Mesenchymal stem cell (in vitro differentiated cells and primary cell): ENCODE measurements at regions not wholly inside any gene's neighbourhood (a gene's known extent, or its start where the extent isn't known, plus 50 kb on each side); places are given as distances from the start of the nearest gene placed in this dataset.

Source experiments
- DNase-seq: peaks from one replicate; pipeline ENCODE4 v3.0.0-alpha.2; 2013
- H2AFZ ChIP-seq: one replicate; pipeline ENCODE4 v1.6.1; 2013; ENCODE audit warnings: low read depth, mild to moderate bottlenecking, control low read depth, inconsistent platforms, low read length, moderate library complexity
- H2AK5ac ChIP-seq: 2 replicates; pipeline ENCODE4 v1.6.1; 2013; ENCODE audit warnings: low read length, moderate library complexity, mild to moderate bottlenecking, inconsistent platforms; ENCODE audit not compliant: severe bottlenecking
- H2BK120ac ChIP-seq: one replicate; pipeline ENCODE4 v1.6.1; 2013; ENCODE audit warnings: low read depth, mild to moderate bottlenecking, inconsistent platforms, low read length, moderate library complexity
- H2BK12ac ChIP-seq, 2 experiments: one replicate each; pipeline ENCODE4 v1.6.1; 2013; ENCODE audit warnings: inconsistent platforms in 2 of 2, low read length in 2 of 2, mild to moderate bottlenecking in 2 of 2, moderate library complexity in 2 of 2, control low read depth in 1 of 2
- H2BK15ac ChIP-seq: one replicate; pipeline ENCODE4 v1.6.1; 2013; ENCODE audit warnings: mild to moderate bottlenecking, low read depth, inconsistent platforms; ENCODE audit not compliant: poor library complexity, severe bottlenecking
- H2BK5ac ChIP-seq: 2 replicates; pipeline ENCODE4 v1.6.1; 2013; ENCODE audit warnings: low read depth, mild to moderate bottlenecking, low read length, control low read depth, inconsistent platforms; ENCODE audit not compliant: poor library complexity, severe bottlenecking
- H3K14ac ChIP-seq, 2 experiments: one replicate each; pipeline ENCODE4 v1.6.1; 2013; ENCODE audit warnings: inconsistent platforms in 2 of 2, low read length in 2 of 2, control low read depth in 1 of 2, mild to moderate bottlenecking in 1 of 2, moderate library complexity in 1 of 2
- H3K18ac ChIP-seq, 2 experiments: one replicate each; pipeline ENCODE4 v1.6.1; 2013; ENCODE audit warnings: inconsistent platforms in 2 of 2, low read length in 2 of 2, control low read depth in 1 of 2, low read depth in 1 of 2, mild to moderate bottlenecking in 1 of 2
- H3K23ac ChIP-seq, 2 experiments: one replicate each; pipeline ENCODE4 v1.6.1; 2013; ENCODE audit warnings: inconsistent platforms in 2 of 2, low read length in 2 of 2, mild to moderate bottlenecking in 2 of 2, moderate library complexity in 2 of 2, control low read depth in 1 of 2
- H3K27ac ChIP-seq: 2 replicates; pipeline ENCODE4 v1.5.1; 2013; ENCODE audit warnings: mild to moderate bottlenecking, moderate library complexity, low read length, control low read depth, inconsistent platforms; ENCODE audit not compliant: poor library complexity, severe bottlenecking
- H3K27me3 ChIP-seq, 2 experiments: 2 replicates each; pipeline versions ENCODE4 v1.6.1 to v1.7.0; 2013; ENCODE audit warnings: low read length in 2 of 2, mild to moderate bottlenecking in 2 of 2, moderate library complexity in 2 of 2, control low read depth in 1 of 2, inconsistent platforms in 1 of 2; ENCODE audit not compliant: control insufficient read depth in 1 of 2, insufficient read depth in 1 of 2
- H3K36me3 ChIP-seq, 2 experiments: 2 replicates each; pipeline versions ENCODE4 v1.6.1 to v1.7.0; 2013; ENCODE audit warnings: low read length in 2 of 2, control low read depth in 1 of 2, inconsistent platforms in 1 of 2, low read depth in 1 of 2, mild to moderate bottlenecking in 1 of 2; ENCODE audit not compliant: insufficient read depth in 2 of 2, control insufficient read depth in 1 of 2
- H3K4ac ChIP-seq, 2 experiments: one replicate each; pipeline ENCODE4 v1.6.1; 2013; ENCODE audit warnings: inconsistent platforms in 2 of 2, low read length in 2 of 2, mild to moderate bottlenecking in 2 of 2, moderate library complexity in 2 of 2, control low read depth in 1 of 2, low read depth in 1 of 2
- H3K4me1 ChIP-seq: 2 replicates; pipeline ENCODE4 v1.6.1; 2013; ENCODE audit warnings: low read depth, low read length, control low read depth; ENCODE audit not compliant: control insufficient read depth, insufficient read depth
- H3K4me2 ChIP-seq: 2 replicates; pipeline ENCODE4 v1.6.1; 2013; ENCODE audit warnings: low read length, mild to moderate bottlenecking, inconsistent platforms; ENCODE audit not compliant: poor library complexity, severe bottlenecking
- H3K4me3 ChIP-seq, 2 experiments: 2 replicates each; pipeline versions ENCODE4 v1.5.1 to v1.7.0; 2013; ENCODE audit warnings: low read length in 2 of 2, mild to moderate bottlenecking in 2 of 2, control low read depth in 1 of 2, low read depth in 1 of 2; ENCODE audit not compliant: insufficient read depth in 1 of 2
- H3K79me1 ChIP-seq: replicated peaks from 2 replicates; pipeline ENCODE4 v1.6.1; 2013; ENCODE audit warnings: mild to moderate bottlenecking, control low read depth, low read length, inconsistent platforms; ENCODE audit not compliant: poor library complexity, severe bottlenecking
- H3K9ac ChIP-seq: 2 replicates; pipeline ENCODE4 v1.7.0; 2013; ENCODE audit warnings: mild to moderate bottlenecking, low read length, moderate library complexity
- H3K9me3 ChIP-seq: 2 replicates; pipeline ENCODE4 v1.7.0; 2013; ENCODE audit warnings: mild to moderate bottlenecking, low read length; ENCODE audit not compliant: control insufficient read depth
- H4K8ac ChIP-seq: one replicate; pipeline ENCODE4 v1.6.1; 2013; ENCODE audit warnings: inconsistent platforms, mild to moderate bottlenecking, low read length, moderate library complexity
- H4K91ac ChIP-seq: one replicate; pipeline ENCODE4 v1.6.1; 2013; ENCODE audit warnings: mild to moderate bottlenecking, low read length, inconsistent platforms
- WGBS: methylation state at CpG from one replicate; pipeline ENCODE4 v1.1.7; 2013; ENCODE audit warnings: mixed read lengths; 5-methylcytosine and 5-hydroxymethylcytosine counted together

- DNase-seq, result no peak
- no peak overlapping the region for H3K14ac ChIP-seq
- no peak overlapping the region for H4K91ac ChIP-seq
- H3K4me3 ChIP-seq, result no peak overlapping the region
- H2BK5ac ChIP-seq, result no peak overlapping the region
- no peak overlapping the region for H2BK15ac ChIP-seq
- no CpG with 5 or more reads among the region's 1 CpG for WGBS
- no peak overlapping the region for H3K23ac ChIP-seq
- H2BK120ac ChIP-seq, result no peak overlapping the region
- no peak overlapping the region for H2AFZ ChIP-seq
- no peak overlapping the region for H3K27ac ChIP-seq
- no peak overlapping the region for H2BK12ac ChIP-seq
- peaks cover 3% of the 10 kb centered on the region for H3K9me3 ChIP-seq
- no peak overlapping the region for H4K8ac ChIP-seq
- no peak overlapping the region for H2AK5ac ChIP-seq
- no peaks in the 10 kb centered on the region for H3K27me3 ChIP-seq
- no peaks in the 10 kb centered on the region for H3K79me1 ChIP-seq
- no peak overlapping the region for H3K4ac ChIP-seq
- H3K4me2 ChIP-seq, result no peak overlapping the region
- no peaks in the 10 kb centered on the region for H3K36me3 ChIP-seq
- no peaks in the 10 kb centered on the region for H3K4me1 ChIP-seq
- no peak overlapping the region for H3K18ac ChIP-seq
- no peak overlapping the region for H3K9ac ChIP-seq
These were observed 547.9 kb upstream of the GALNTL6 start for GRCh38 chr4:171265190-171265818.

- no peak overlapping the region for H3K27ac ChIP-seq
- H3K4me3 ChIP-seq, result no peak overlapping the region
- H3K9ac ChIP-seq, result no peak overlapping the region
- H3K36me3 ChIP-seq, result no peaks in the 10 kb centered on the region
- WGBS, result 81% methylated on average over 2 of the region's 3 CpGs
- no peak for DNase-seq
- H3K27me3 ChIP-seq, result no peaks in the 10 kb centered on the region
- no peak overlapping the region for H3K14ac ChIP-seq
- no peak overlapping the region for H4K91ac ChIP-seq
- H3K18ac ChIP-seq, result no peak overlapping the region
- H2BK12ac ChIP-seq, result no peak overlapping the region
- H3K79me1 ChIP-seq, result no peaks in the 10 kb centered on the region
- no peak overlapping the region for H3K23ac ChIP-seq
- no peaks in the 10 kb centered on the region for H3K4me1 ChIP-seq
- no peak overlapping the region for H2BK120ac ChIP-seq
- no peak overlapping the region for H2AK5ac ChIP-seq
- no peak overlapping the region for H3K4me2 ChIP-seq
- H3K9me3 ChIP-seq, result peaks cover 13% of the 10 kb centered on the region
- no peak overlapping the region for H2BK5ac ChIP-seq
- no peak overlapping the region for H4K8ac ChIP-seq
- no peak overlapping the region for H2BK15ac ChIP-seq
- no peak overlapping the region for H2AFZ ChIP-seq
- no peak overlapping the region for H3K4ac ChIP-seq
These were observed 557.0 kb upstream of the GALNTL6 start for GRCh38 chr4:171256223-171256622.

GRCh38 chr4:171246948-171247347, 566.3 kb upstream of the GALNTL6 start:
- no peak overlapping the region for H3K27ac ChIP-seq
- H3K23ac ChIP-seq, result no peak overlapping the region
- no peak overlapping the region for H3K4ac ChIP-seq
- H3K27me3 ChIP-seq, result no peaks in the 10 kb centered on the region
- H2BK120ac ChIP-seq, result no peak overlapping the region
- no peak overlapping the region for H2AK5ac ChIP-seq
- H3K18ac ChIP-seq, result no peak overlapping the region
- no peaks in the 10 kb centered on the region for H3K79me1 ChIP-seq
- H3K9me3 ChIP-seq, result peaks cover 7% of the 10 kb centered on the region
- H2BK5ac ChIP-seq, result no peak overlapping the region
- no peaks in the 10 kb centered on the region for H3K36me3 ChIP-seq
- H4K8ac ChIP-seq, result no peak overlapping the region
- DNase-seq, result no peak
- no peak overlapping the region for H3K4me3 ChIP-seq
- H4K91ac ChIP-seq, result no peak overlapping the region
- no peak overlapping the region for H3K9ac ChIP-seq
- no peak overlapping the region for H2AFZ ChIP-seq
- H2BK12ac ChIP-seq, result no peak overlapping the region
- H2BK15ac ChIP-seq, result no peak overlapping the region
- no peak overlapping the region for H3K4me2 ChIP-seq
- H3K14ac ChIP-seq, result no peak overlapping the region
- H3K4me1 ChIP-seq, result no peaks in the 10 kb centered on the region

- Histone ChIP-seq H3K36me3 (no peaks in the 10 kb centered on the region), H3K4me3 (no peak overlapping the region), H2AFZ (no peak overlapping the region), H2BK15ac (no peak overlapping the region), H3K18ac (no peak overlapping the region), H3K27me3 (no peaks in the 10 kb centered on the region), H3K9ac (no peak overlapping the region), H3K79me1 (no peaks in the 10 kb centered on the region), H2BK120ac (no peak overlapping the region), H4K91ac (no peak overlapping the region), H3K4me2 (no peak overlapping the region), H3K4me1 (no peaks in the 10 kb centered on the region), H3K14ac (no peak overlapping the region), H3K4ac (no peak overlapping the region), H3K9me3 (peaks cover 4% of the 10 kb centered on the region), H2BK5ac (no peak overlapping the region), H3K23ac (no peak overlapping the region), H2BK12ac (no peak overlapping the region), H2AK5ac (no peak overlapping the region), H4K8ac (no peak overlapping the region), H3K27ac (no peak overlapping the region)
- DNase-seq, result no peak
- WGBS, result 100% methylated on average over 1 of the region's 2 CpGs
These were observed 570.4 kb upstream of the GALNTL6 start for GRCh38 chr4:171242831-171243230.
